Sciatic nerve (tissue), 2 donors: ENCODE measurements at regions not wholly inside any gene's neighbourhood (a gene's known extent, or its start where the extent isn't known, plus 50 kb on each side); places are given as distances from the start of the nearest gene placed in this dataset.
"Not testable (repeated sequence)": the region's sequence is repeated elsewhere in the genome, so short reads cannot be mapped to it uniquely, and the experiment has no call there.

Experiments used
- ATAC-seq: fragments of 200-7000 bp; cut with Tn5 transposase; one replicate; pipeline ENCODE4 v1.9.1; 2020; ENCODE audit warnings: mild to moderate bottlenecking, moderate library complexity
- DNase-seq: peaks from one replicate; pipeline ENCODE4 v3.0.0-alpha.2; 2020; ENCODE audit warnings: low spot score
- intact Hi-C: fragments of 100-400 bp; cut with DNase I; formaldehyde crosslinking; loops from one replicate; pipeline ENCODE4 v1.14.2; 2022
- donor health status: DM: no; HTN: no; CAD: no.
- donor health status: DM: no; HTN: no; CAD: no.

DNA sequence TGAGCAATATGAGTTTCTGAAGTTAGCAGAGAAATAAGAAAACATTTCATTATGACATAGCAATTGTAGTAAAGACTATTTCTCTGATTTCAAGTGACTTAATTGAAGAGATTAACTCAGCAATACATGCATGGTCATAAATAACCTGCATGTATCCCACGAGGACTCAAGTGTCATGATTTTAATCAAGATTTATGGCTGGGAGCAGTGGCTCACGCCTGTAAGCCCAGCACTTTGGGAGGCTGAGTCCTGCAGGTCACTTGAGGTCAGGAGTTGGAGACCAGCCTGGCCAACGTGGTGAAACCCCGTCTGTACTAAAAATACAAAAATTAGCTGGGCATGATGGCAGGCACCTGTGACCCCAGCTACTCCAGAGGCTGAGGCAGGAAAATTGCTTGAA lies 311.9 kb upstream of the PLD5 start:
- ATAC-seq (no peak), DNase-seq (no peak)
- intact Hi-C loops: no loop called here

DNA sequence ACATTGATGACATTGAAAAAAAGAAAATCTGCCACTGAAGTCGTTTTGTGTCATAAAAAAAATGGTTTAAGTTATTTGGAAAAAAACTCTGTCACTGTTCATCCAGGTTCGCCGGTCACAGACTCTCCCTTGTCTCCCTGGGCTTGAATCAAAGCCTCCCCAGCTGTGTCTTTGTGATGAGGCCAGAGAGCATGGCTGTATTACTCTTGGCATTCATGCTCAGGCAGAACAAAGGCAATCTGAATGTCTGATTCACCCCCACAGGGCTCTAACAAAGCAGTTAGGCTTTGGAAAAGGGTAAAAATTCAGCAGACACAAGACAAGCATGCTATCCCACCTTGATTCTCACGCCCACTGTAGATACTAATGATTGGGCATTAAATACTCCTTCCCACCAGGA lies 304.3 kb upstream of the PLD5 start:
- DNase-seq (no peak), ATAC-seq (no peak)
- intact Hi-C loops: no loop called here

DNA sequence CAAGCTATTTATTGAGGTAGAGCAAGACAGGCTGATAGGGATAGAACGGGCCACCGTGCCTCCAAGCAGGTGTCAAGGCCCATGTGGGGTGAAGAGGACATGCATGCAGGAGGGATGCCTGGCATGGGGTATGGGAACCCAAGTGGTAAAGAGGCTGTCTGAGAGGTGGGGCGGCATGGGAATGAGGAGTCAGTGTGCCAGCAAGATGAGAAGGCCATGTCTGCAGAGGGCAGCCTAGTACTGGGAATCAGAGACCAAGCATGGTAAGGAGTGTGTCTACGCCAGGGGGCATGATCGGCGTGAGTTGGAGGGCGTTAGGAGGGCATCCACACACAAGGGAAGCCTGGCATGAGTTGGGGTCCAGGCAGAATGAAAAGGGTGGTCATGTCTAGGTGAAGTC lies 303.7 kb upstream of the PLD5 start:
- no peak for ATAC-seq
- intact Hi-C loops: no loop called here
- no peak for DNase-seq

DNA sequence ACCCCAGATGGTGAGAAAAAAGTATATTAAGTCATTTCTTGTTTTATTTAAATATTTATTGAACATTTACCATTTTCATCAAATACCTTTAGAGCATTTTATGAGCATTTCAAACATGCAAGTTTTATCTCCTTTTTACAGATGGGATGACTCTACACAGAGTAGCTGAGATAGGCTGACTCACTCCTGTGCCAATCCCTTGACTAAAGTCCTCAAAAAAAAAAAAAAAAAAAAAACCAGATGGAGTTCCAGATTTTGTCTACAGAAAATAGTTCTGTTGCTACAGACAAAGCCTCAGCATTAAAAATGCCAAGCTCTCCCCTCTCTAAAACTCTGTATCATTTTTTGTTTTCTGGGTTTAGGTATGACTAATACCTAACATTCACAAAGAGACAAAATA lies 303.0 kb upstream of the PLD5 start:
- intact Hi-C loops: no loop called here
- DNase-seq (no peak), ATAC-seq (no peak)

DNA sequence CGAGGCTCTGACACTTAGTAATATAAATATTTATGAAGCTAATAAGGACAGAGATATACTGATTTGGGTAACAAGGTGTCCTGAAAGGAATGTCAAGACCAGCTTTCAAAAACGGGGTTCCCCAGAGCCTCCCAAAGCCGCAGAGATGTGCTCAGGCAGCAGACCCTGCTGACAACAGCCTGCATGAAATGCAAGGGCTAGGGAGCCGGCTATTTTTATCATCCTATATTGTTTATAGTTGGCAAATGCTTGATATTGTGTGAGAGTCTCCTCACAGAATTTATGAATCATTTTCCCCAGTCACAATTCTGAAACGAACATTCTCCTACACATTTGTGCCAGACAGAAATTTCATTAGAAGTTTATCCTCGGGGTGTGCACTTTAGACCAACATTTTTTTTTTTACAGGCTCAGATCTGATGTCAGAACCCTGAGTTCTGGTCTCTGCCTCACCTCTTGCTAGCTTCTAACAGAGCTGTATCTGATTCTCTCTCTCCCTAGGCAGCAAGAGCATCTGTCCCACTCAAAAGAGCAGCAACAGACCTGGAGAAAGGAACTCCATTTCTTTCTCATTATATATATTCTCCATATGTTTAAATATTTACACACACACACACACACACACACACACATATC lies 302.3 kb upstream of the PLD5 start:
- ATAC-seq (no peak), DNase-seq (no peak)
- intact Hi-C loops: no loop called here

DNA sequence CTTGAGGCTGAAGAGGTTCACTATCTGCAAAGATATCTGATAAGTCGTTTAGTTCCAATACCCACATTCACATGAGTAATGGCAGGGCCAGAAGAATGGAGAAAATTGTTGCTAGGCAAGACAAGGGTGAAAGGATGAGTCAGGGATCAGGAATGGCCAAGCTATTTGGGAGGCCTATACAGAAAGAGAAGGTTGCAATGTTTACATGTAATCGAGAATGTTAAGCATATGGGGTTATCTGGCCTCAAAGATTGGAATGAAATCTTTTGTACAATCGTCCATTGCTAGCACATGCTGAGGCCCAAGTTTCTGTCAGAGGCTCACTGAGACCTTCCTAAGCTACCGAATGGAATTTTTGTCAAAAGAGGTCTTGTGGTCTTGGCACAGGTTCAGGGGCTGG lies 299.9 kb upstream of the PLD5 start:
- DNase-seq: no peak
- intact Hi-C loops: no loop called here
- no peak for ATAC-seq

DNA sequence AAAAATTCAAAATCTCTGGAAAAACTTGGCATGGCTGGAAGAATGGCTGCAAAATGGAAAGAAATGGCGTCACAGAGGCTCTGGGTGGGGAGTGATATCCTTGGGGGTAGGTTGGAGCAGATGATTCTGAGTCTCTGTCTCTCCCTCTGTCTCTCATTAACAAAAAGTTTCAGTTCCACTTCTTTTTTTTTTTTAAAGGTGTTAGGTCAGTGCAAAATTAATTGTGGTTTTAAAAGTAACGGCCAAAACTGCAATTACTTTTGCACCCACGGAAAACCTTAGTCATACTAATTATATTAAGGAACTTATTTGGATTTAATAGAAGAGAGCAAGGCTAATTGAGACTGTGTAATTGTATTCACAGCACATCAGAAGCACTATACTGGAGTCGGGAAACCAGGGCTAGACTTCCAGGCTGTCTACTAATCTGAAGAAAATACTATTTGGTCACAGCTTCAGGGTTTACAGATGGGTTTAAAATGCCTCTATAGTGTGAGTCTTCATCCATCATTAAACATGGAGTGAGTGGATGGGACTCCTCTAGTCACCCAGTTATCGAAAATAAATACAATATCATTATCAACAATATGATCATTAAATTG lies 289.1 kb upstream of the PLD5 start:
- ATAC-seq (no peak), DNase-seq (no peak)
- intact Hi-C loops: no loop called here

DNA sequence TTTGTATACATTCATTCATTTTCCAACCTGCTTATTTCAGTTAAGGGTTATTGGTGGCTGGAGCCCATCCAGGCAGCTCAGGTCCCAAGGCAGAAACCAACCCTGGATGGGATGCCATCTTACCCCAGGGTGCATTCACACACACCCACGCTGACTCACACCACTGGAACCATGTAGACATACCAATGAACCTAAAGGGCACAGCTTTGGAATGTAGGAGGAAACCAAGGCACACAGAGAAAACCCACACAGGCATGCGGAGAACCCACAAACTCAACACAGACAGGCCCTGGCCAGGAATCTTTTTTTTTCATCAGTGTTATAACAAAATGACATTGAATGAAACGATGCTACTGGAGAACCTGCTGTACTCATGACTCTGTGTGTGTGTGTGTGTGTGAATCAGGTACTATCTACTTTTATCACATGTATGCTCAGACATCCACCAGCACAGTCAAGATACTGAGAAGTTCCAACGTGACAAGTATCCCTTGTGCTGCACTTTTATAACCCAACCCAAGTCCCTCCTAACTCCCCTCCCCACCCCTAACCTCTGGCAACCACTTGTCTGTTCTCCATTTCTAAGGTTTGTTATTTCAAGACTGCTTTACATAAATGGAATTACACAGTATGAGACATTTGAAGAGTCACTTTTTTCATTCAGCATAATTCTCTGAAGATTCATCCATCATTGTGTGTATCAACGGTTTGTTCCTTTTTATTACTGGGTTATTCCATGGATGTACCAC lies 286.8 kb upstream of the PLD5 start:
- ATAC-seq (no peak), DNase-seq (no peak)
- intact Hi-C loops: no loop called here

DNA sequence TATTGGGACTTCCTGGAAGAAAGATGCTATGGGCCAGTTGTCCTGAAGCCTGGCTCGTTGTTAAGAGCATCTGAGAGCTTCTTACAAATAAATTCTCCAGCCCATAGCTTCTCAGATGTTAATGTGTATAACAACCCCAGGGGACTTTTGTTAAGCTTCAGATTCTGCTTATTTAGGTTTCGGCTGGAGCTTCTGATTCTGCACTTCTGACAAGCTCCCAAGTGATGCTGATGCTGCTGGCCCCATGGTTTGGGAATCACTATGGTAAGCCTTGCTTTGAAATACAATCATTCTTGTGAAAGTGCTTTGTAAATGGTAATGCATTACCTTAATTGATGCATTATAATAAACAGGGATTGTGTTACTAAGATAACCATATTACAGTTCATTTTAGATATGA lies 281.8 kb upstream of the PLD5 start:
- ATAC-seq: no peak
- intact Hi-C loops: no loop called here
- no peak for DNase-seq

DNA sequence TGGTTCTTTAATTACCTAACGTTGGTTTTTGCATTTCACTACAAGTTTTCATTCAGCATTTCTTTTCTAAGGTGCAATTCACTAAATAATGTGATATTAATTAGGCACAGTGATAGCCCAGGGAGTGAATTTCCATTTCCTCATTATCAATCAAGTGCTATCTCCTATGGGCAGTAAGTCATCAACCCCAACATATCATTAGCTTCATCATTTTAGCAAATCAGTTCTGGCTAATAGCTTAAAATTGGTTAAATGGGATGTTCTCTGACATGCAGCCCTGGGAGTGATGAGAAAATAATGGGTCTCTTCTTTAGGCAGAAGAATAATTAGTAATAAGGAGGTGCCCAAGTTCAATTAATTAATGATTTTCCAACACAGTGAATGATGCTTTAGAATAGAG lies 280.9 kb upstream of the PLD5 start:
- intact Hi-C loops: not testable (repeated sequence)

DNA sequence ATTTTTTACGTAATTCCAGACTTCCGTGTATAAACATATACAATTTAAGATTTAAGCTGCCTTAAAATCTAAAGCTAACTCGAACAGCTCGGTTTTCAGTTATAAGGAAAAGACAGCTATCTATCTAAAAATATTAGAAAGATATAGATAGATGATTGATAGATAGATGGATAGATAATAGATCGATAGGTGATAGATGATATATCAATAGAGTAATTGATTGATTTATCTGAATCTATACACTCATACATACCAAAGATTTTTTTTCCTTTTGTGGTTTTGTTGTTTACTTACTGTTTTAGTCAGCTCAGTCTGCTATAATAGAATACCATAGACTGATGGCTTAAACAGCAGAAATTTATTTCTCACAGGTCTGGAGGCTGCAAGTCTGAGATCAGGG lies 278.5 kb upstream of the PLD5 start:
- intact Hi-C loops: no loop called here
- no peak for ATAC-seq
- no peak for DNase-seq

More for the DNA sequence above, 280.9 kb upstream of the PLD5 start:
- DNase-seq, ATAC-seq: not testable (repeated sequence)

DNA sequence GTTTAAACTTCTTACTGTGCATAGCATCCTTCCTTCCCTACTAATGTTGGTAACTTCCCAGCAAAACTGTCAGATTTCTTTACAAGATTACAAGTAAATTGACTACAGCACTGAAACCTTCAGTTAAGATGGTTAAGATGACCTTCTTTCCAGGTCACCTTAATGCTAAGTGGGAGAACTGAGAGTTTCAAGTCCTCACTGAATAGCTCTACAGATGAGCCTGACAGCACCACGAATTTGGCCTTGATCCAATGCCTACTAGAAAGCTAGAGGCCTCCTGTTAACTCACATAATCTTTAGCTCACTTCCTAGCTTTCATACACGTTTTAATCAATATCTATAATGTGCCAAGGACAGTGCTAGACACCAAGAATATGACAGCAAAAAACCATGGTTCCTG lies 276.0 kb upstream of the PLD5 start:
- intact Hi-C loops: no loop called here
- DNase-seq (no peak), ATAC-seq (no peak)

DNA sequence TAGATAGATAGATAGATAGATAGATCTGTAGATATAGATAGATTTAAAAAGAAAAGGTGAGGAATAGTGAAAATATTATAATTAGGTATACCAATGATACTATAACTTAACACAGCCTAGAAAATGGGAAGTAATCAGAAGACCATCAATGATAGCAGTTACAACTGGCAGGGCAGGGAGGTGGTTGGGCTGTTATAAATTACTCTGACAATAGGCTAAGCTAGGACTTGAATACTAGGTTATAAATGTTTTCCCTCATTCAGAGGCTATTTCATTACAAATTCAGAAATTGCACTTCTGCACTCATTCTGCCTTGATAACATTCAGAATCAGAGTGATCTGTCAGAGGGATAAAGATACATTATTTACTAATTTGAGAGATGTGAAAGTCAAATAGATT lies 273.4 kb upstream of the PLD5 start:
- intact Hi-C loops: no loop called here
- no peak for ATAC-seq
- no peak for DNase-seq

DNA sequence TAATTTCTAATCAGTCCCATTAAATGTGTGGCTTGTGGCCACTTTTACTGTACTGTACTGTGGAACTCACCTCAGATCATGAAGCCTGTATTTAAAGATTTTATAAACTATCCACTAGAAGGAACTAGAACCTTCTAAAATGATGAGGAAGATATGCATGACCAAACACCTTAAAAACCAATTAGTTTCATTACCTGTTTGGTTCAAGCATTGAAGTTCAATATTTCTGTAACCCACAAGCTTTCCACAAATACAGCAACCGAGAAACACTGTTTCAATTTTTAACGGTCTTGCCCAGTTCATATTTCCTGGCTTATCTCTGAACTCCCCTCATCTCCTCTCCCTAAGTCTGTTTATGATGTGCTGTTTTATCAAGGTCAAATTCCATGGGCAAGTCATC lies 264.3 kb upstream of the PLD5 start:
- ATAC-seq (no peak), DNase-seq (no peak)
- intact Hi-C loops: loop anchor here (5.0 kb wide), 1 partner anchor 144 kb away; no protein-coding TSS in a partner anchor

DNA sequence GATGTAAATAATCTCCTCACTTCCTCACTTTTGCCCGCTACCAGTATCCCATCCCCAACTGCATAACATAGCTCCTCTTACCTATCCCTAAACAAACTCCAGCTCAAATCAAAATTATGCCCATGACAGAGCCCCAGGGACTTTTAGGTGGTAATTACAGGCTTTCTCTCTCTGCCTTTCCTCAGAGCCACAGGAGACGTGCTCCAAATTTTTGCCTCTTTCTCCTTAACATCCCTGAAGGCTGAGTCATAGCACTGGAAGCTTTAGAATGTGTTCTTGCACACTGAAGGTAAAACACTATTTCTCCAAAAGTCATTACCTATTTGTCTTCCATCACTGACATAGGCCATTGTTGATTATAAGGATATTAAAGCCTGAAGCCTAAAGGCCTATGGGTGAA lies 263.5 kb upstream of the PLD5 start:
- DNase-seq (no peak), ATAC-seq (no peak)
- intact Hi-C loops: loop anchor here (5.0 kb wide), 1 partner anchor 144 kb away; no protein-coding TSS in a partner anchor

DNA sequence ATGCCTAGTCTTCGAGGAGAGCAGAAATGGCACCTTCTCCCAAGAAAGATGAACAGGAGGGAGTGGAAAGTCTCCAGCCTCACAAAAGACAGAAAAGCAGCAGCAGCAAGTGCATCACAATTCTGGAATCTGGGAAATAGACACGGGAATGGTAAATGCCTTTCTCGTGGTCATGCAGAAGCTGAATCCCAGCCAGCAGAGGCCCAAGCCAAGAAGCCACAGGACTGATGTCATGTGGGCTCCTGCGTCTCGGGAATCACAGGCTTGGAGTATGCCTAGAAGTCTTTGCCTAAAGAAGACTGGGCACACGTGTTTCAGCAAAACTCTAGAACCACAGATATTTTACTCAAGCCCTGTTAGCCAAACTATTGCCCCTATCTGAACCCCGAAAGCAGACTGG lies 260.3 kb upstream of the PLD5 start:
- no peak for DNase-seq
- ATAC-seq: no peak
- intact Hi-C loops: loop anchor here (5.0 kb wide), 1 partner anchor 147 kb away; no protein-coding TSS in a partner anchor

DNA sequence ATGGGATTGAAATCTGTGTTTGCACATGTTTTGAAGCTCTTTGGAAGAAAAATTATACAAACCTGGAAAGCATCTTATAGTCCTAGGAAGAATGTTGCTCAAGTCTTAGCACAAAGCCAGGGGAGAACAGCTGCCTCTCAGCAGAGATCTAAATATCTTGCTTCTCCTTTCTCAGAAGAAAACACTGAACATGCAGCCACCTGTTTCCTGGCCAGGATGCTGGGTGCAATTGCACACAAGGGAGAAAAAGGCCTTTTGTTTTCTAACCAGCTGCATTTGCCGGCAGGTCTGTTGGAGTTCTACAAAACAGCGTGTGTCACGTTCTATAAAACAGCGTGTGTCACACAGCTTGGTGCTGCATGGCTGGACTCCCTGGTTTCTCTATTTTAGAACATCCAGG lies 259.6 kb upstream of the PLD5 start:
- intact Hi-C loops: no loop called here

DNA sequence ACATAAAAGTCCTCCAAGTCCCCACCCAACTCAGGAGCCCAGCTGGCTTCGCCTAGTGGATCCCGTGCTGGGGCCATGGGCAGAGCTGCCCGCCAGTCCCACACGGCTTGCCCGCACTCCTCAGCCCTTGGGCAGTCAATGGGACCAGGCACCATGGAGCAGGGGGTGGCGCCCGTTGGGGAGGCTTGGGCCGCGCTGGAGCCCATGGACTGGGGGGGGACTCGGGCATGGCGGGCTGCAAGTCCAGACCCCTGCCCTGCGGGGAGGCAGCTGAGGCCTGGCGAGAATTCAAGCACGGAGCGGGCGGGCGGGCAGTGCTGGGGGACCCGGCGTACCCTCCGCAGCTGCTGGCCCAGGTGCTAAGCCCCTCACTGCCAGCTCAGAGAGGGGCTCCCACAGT lies 249.8 kb upstream of the PLD5 start:
- intact Hi-C loops: no loop called here
- ATAC-seq (no peak), DNase-seq (no peak)

More for the DNA sequence above, 259.6 kb upstream of the PLD5 start:
- DNase-seq: no peak
- no peak for ATAC-seq

DNA sequence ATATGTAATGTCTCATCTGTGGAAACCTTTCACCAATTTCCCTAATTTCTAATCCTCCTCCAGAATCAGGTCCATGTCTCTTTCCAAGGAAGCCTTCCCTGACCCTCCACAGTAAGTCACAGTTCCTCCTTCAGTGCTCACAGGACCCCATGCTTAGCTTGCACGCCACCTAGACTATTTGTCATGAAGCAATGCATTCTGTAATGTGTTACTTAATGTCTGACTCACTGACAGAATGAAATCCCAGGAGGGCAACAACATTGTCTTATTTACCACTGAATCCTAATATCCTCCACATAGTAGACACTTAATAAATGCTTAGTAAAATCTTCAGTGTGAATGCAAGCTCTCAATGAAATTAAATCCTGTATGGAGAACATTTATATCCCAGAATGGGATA lies 245.9 kb upstream of the PLD5 start:
- ATAC-seq (no peak), DNase-seq (no peak)
- intact Hi-C loops: no loop called here

DNA sequence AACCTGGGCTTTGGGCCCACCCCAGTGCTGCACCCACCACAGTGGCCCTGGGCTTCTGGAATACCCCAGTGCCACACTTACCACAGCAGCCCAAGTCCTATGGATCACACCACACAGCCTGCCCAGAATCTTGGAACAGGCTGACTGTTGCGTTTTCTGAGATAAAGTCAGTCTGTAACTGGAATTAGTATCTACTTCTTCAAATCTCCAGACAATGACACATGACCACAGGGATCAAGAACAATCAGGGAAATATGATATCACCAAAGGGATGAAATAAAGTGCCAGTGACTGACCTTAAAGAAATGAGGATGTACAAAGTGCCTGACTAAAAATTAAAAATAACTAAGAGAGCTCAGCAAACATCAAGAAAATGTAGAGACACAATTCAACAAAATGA lies 239.7 kb upstream of the PLD5 start:
- no peak for DNase-seq
- no peak for ATAC-seq
- intact Hi-C loops: no loop called here

DNA sequence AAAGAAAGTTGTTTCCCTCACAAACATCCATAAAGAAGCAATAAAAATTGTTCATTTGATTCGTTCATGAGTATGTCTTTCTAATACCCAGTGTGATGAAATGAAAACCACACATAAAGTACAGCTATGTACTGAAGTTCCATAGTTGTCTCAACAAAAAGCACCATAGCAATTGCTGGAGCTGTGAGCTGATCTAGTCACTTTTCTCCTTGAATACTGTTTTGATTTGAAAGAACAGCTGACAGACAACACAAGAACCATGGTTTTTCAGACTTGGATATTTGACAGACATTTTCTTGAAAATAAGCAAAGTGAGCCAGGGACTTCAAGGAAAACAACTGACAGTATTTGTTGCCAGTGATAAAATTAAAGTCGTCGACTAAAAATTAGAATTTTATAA lies 237.1 kb upstream of the PLD5 start:
- no peak for DNase-seq
- no peak for ATAC-seq
- intact Hi-C loops: no loop called here
